NCI-H187 (cell line): ENCODE measurements at regions not wholly inside any gene's neighbourhood (a gene's known extent, or its start where the extent isn't known, plus 50 kb on each side); places are given as distances from the start of the nearest gene placed in this dataset.

Source experiments
- DNase-seq, 2 experiments: peaks; one replicate each; lab custom pipeline; 2025; lab: John Stamatoyannopoulos, UW

GRCh38 chr9:120292606-120293005, 287.4 kb downstream of the CDK5RAP2 start:
- no peak for DNase-seq

DNA sequence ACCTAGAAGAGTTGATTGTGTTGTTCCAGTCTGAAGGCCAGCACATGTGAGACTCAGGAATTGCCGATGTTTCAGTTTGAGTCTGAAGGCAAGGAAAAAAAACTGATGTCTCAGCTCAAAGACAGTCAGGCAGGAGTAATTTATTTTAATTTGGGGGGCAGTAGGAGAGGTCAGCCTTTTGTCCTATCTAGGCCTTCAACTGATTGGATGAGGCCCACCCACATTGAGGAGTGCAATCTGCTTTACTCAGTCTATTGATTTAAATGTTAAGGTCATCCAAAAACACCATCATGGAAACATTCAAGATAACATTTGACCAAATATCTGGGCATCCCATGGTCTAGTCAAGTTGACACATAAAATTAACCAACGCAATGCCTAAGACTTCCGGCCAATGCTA, 288.9 kb downstream of the CDK5RAP2 start:
- DNase-seq, result no peak

GRCh38 chr9:120289990-120290975, 289.7 kb downstream of the CDK5RAP2 start:
- no peak for DNase-seq

GRCh38 chr9:120289098-120289497, 290.9 kb downstream of the CDK5RAP2 start:
- no peak for DNase-seq

DNA sequence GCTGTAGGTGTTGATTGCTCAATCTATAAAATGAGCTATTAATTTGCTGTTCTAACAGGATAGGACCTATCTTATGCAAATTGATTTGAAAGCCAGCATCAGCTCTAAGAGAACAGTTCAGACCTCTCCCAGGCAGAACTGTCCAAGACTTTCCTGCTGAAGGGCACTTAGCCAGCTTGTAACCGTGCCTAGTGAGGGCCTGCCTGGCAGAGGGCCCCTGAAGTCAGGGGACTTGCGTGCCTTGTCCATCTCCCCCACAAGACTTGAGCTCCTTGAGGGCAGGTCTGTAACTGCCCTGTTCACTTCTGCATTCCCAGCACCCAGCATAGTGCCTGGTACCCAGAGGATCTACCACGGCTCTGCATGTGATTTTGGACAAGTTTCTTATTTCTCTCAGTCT, 293.4 kb downstream of the CDK5RAP2 start:
- no peak for DNase-seq

- DNase-seq, result no peak
Observed at GRCh38 chr9:120284821-120285220, 295.1 kb downstream of the CDK5RAP2 start.

DNA sequence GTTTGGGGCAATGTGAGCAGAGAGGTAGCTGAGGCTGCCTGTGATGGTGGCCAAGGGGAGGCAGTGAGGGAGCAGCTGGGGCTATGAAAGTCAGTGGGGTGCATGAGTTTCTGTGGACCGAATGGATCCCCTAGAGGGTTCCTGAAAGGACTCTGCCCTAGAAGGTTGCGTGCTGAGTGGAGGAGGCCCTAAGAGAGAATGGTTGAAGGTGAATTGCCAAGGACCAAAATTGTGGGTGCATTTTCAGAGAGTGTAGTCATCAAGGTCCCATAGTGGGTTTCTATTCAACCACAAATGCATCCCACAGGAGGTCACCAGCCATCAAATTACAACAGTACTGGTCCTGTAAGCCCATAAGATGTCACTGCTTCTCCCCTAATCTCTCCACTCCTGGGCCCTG, 298.3 kb downstream of the CDK5RAP2 start:
- no peak for DNase-seq

DNA sequence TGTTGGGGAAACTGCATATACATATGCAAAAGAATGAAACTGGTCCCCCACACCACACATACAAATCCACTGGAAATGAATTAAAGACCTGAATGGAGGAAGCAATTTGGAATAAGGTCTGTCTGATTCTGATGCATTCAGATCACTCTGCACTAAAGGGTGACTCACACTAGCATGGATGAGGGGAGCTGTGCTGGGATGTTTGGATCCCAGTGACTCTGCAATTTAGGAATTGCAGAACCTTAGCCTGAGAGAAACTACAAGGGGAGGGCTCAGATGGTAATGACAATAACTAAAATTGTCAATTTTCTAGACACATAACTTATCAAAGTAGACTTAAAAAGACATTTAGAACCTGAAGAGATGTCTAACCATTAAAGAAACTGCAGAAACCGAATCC, 312.0 kb downstream of the CDK5RAP2 start:
- no peak for DNase-seq

GRCh38 chr9:120265791-120266190, 314.2 kb downstream of the CDK5RAP2 start:
- DNase-seq, result no peak

DNA sequence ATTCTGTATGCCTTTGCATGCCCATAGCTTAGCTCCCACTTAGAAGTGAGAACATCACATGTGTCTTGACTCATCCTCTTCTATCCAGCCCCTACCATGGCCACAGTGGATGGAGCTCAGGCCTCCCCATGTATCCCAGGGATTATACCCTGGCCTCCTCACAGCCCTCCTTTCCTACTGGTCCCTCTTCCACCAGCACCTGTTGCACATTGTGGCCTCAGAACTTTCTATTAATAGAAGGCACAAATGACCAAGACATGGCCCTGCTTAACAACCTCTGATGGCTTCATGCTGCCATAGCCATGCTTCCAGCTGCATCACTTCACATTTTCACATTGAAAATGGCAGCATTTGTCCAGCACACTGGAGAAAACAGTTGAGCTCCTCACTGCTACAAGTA, 315.4 kb downstream of the CDK5RAP2 start:
- DNase-seq, result no peak

GRCh38 chr9:120263836-120264235, 316.1 kb downstream of the CDK5RAP2 start:
- DNase-seq, result no peak

- DNase-seq, result no peak
Observed at GRCh38 chr9:120261419-120261818, 318.5 kb downstream of the CDK5RAP2 start.

DNA sequence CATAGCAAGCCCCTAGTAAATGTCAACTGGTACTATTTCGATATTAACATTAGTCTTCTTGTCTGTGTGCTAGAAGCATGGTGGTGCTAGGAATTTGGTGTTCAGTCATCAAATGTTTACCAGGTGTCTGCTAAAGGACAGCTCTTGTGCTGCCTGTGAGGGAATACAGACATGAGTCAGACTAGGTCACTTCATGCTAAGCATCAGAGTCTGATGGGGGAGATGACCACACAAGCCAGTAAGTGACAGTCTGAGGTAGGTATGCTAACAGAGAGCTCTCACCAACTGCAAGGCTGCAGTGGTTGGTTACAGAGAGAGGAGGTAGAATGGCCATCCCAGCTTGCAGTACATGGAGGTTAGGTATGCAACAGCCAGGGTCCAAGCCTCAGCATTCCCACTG, 320.9 kb downstream of the CDK5RAP2 start:
- no peak for DNase-seq

GRCh38 chr9:120258096-120258495, 321.9 kb downstream of the CDK5RAP2 start:
- no peak for DNase-seq

DNA sequence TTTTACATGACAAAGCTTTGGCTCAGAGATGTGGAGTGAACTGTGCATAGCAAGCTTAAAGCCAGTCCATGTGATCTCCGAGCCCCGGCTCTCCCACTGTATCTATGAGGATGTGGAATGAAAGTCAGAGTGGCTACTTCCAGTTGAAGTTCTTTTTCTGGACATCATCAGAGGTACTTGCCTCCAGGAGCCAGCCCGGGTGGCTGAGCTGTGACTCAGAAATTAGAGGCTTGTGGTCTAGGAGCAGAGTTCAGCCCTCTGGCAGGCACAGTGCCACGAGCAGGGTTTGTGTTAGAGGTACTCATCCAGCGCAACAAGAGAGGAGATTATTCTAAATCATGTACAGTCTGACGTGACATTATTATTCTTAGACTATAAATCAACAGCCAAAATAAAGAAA, 322.5 kb downstream of the CDK5RAP2 start:
- DNase-seq, result no peak

- no peak for DNase-seq
Observed at GRCh38 chr9:120256146-120256545, 323.8 kb downstream of the CDK5RAP2 start.

DNA sequence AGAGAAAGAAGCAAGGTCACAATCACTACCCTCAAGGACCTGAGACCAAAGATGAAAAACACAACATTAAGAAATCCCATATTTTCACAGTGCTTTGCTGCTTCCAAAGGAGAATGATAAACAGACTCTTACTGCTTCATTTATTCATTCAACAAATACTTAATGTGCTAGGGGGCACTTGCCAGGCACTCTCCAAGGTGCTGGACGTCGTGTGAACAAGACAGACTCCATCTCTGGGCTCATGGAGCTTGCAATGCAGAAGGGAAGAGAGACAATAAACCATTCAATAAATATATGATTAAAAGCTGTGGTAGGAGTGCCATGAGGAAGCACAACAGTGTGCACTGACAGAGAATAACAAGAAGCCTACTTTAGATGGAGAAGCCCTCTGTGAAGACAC, 327.7 kb downstream of the CDK5RAP2 start:
- DNase-seq, result no peak

DNA sequence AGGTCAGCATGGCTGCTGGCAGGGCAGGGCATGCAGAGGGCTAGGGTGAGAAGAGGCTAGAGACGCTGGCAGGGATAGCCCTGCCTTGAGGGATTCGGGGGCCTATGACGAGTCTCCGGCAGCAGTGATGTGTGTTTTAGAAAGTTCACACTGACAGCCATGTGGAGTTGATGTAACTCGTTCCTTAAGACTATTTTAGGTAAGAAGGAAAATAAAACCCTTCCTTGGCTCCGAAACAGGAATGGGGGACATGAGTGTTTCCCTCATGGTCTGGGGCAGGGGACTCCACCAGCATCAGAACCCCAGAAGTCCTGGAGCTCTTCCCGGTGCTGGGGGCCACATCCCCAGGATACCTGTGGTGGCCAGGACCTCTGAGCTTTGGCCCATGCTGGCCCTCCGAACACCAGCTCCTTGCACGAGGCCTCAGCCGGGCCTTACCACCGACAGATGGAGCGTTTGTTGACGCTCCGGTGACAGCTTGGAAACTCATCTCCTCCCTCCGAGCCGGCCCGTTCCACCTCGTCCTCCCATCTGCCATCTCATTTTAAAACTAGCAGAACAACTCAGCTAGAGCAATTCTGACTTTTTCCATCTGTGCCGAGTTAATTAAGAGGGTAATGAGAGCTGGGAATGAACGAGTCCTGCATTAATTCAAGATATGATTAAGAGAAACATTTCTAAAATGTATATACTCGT, 337.7 kb downstream of the CDK5RAP2 start:
- DNase-seq, result no peak

DNA sequence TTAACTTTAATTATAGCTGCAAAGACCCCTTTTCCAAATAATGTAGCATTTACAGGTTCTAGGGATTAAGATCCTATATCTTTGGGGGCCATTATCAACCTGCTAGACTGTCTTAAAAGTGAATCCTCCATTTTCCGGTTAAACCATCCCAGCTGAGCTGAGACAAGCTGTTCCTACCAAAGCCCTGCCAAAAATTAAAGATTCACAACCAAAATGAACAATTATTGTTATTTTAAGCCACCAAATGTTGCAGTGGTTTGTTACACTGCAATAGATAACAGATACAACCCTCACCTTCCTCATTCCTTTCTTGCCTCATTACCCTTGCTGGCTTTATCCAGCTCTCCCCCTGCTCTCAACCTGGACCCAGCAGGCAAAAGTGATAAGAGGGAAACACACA, 343.4 kb downstream of the CDK5RAP2 start:
- DNase-seq, result no peak

- DNase-seq, result no peak
Observed at GRCh38 chr9:120235081-120235480, 344.9 kb downstream of the CDK5RAP2 start.

- DNase-seq, result no peak
Observed at GRCh38 chr9:120230227-120230626, 349.7 kb downstream of the CDK5RAP2 start.

DNA sequence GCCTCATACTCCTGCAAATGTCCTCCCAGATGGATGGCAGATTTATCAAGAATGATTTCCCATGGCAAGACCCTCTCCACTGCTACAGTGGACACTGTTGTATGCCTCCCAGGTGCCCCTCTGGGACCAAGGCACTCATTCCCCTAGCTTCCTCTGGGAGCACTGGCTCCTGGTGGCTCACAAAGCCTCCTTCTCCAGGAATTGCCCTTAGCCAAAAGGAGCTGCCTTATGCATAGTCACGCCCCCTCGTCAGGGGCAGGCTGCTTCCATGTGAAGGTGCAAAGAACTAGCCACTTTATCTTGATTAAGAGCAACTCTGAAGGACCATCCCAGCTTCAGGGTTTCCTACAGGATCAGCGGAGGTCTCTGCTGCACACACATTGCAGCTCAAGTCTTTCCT, 358.1 kb downstream of the CDK5RAP2 start:
- no peak for DNase-seq

DNA sequence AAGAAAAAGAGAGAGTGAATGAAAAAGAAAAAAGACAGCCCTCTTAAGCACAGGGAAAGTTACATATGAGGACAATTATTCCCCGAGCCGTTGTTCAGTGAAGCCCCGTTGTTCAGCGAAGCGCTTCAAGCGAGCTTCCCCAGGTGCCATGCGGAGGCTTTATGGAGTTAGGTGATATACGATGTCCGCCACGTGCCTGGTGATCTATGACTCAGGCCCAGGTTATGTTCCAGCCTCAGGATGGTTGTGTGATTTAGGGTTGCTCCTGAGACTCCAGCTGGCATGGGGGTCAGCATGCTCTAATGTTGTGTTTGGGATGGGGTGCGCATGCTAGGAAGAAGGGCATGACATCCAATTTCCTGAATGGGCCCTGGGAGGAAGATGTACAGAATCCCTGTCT, 365.6 kb downstream of the CDK5RAP2 start:
- no peak for DNase-seq
